ENCODE measurements at regions not wholly inside any gene's neighbourhood (a gene's known extent, or its start where the extent isn't known, plus 50 kb on each side); places are given as distances from the start of the nearest gene placed in this dataset.
"Not testable (repeated sequence)": the region's sequence is repeated elsewhere in the genome, so short reads cannot be mapped to it uniquely, and the experiment has no call there.

DNA sequence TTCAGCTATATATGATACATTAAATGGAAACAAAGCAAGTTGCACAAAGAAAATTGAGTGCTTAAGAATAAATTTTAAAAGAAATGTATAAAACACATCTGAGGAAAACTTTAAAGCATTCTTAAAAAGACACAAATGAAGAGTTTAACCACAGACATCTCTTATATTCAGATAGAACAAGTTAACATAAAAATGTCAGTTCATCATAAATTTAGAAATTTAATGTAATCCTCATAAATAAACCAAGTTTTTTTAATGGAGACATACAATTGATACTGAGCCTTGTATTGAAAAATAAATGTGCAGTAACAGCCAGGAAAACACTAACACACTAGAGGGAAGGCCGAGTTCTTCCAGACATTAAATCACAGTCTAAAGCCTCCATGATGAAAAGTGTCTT is 243.9 kb upstream of the MKLN1 start:
- no peak overlapping the region for H3K4me3 ChIP-seq (replicated peaks; ENCODE audit: low read depth, low read length)
- TF ChIP-seq, protein P1, sequence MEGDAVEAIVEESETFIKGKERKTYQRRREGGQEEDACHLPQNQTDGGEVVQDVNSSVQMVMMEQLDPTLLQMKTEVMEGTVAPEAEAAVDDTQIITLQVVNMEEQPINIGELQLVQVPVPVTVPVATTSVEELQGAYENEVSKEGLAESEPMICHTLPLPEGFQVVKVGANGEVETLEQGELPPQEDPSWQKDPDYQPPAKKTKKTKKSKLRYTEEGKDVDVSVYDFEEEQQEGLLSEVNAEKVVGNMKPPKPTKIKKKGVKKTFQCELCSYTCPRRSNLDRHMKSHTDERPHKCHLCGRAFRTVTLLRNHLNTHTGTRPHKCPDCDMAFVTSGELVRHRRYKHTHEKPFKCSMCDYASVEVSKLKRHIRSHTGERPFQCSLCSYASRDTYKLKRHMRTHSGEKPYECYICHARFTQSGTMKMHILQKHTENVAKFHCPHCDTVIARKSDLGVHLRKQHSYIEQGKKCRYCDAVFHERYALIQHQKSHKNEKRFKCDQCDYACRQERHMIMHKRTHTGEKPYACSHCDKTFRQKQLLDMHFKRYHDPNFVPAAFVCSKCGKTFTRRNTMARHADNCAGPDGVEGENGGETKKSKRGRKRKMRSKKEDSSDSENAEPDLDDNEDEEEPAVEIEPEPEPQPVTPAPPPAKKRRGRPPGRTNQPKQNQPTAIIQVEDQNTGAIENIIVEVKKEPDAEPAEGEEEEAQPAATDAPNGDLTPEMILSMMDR (IDR thresholded peaks at IDR 0.05; ENCODE audit: low read length, missing control alignments), result no peak
- no peak for DNase-seq (ENCODE audit: low read depth)

DNA sequence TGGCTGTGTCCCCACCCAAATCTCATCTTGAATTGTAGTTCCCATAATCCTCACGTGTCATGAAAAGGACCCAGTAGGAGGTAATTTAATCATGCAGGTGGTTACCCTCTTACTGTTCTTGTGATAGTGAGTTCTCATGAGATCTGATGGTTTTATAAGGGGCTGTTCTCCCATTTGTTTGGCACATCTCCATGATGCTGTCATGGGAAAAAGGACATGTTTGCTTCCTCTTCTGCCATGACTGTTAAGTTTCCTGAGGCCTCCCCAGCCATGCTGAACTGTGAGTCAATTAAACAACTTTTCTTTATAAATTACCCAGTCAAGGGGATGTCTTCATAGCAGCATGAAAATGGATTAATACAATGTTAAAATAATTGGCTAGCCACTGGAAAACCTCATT is 243.3 kb upstream of the MKLN1 start:
- DNase-seq (ENCODE audit: low read depth); H3K4me3 ChIP-seq (replicated peaks; ENCODE audit: low read depth, low read length): not testable (repeated sequence)

DNA sequence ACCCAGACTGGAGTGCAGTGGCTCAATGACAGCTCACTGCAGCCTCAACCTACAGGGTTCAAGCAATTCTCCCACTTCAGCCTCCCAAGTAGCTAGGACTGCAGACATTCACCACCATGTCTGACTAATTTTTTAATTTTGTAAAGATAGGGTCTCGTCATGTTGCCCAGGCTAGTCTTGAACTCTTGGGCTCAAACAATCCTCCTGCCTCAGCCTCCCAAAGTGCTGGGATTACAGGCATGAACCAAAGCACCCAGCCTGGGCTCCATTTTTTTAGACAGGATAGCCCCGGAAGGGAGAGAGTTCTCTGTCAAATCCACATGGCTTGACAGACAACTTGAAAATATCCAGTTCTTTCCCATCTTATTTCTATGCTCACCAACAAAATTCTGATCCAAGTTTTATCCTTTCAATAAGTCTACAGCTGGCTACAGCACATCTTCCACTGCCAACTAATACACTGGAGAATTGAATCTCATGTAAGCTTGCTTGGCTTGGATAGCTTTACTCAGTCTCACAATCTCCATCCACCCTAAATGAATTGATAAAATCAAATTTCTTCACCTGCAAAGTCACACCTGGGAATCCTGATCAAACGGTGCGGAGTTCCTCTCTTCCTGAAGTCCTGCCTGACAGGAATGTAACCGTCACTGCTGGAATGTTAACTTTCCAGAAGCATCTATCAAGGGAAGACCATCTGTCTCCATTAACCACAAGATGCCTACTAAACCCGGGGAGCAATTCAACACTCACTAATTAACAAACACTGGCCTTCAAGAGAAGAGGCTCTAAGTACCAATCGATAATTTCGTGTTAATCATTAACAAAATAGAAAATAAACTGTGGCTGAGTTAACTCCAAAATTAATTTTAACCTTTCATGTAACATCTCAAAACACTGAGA is 239.7 kb upstream of the MKLN1 start:
- DNase-seq (ENCODE audit: low read depth), result no peak
- TF ChIP-seq, protein P1 (IDR thresholded peaks at IDR 0.05; ENCODE audit: low read length, missing control alignments), result no peak
- no peak overlapping the region for H3K4me3 ChIP-seq (replicated peaks; ENCODE audit: low read depth, low read length)

DNA sequence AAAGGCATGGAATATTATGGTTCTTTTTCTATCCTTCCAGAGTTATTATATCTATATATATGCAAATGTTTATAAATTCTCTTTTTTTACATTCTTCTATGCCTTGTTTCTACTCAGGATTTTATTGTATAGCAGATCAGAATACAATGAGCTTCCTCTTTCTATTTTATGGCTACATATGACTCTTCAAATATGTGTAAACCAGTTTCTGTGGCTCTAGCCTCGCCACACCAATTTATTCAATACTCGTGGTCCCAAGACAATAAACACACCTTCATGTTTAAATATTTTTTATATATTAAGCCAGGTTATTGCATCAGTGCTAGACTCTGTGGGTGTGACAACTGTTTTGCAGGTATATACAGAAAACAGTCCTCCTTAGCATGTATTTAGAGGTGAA is 237.5 kb upstream of the MKLN1 start:
- TF ChIP-seq, protein P1 (IDR thresholded peaks at IDR 0.05; ENCODE audit: low read length, missing control alignments), result no peak
- H3K4me3 ChIP-seq (replicated peaks; ENCODE audit: low read depth, low read length), result no peak overlapping the region
- DNase-seq (ENCODE audit: low read depth), result no peak

DNA sequence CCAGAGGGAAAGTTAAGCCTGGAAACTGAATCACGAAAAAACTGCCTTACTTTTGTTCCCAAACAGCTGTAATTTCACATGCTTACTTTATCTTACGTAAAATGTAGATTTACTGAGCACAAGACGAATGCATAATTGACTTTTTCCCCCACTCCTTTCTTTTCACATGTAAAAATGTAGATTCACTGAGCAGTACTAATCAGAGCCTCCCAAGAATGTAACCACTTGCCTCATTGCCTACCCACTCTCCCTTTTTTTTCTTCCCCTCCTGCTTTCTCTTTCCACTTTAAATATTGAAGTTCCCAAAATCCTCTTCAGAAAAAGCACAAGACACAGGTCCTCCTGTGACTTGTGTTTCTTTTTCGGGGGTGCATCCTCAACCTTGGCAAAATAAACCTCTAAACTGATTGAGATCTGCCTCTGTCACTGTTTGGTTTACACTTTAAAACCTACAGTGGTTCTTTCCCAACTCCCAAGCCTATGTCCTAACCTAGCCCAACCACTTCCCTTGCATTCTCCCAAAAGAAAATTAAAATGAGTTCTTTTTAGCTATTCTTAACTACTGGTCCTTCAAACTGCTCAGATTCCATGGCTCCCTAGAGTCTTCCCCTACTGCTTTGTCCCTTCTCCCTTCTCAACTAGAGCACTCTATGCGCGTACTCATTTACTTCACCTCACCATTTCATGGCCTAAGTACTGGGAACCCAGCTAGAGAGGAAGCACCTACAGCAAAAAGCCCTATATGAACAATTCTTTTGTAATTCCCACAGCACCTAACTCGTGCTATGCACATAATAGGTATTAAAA is 236.6 kb upstream of the MKLN1 start:
- TF ChIP-seq, protein P1 (IDR thresholded peaks at IDR 0.05; ENCODE audit: low read length, missing control alignments), result no peak
- DNase-seq (ENCODE audit: low read depth), result no peak
- H3K4me3 ChIP-seq (replicated peaks; ENCODE audit: low read depth, low read length), result no peak overlapping the region

DNA sequence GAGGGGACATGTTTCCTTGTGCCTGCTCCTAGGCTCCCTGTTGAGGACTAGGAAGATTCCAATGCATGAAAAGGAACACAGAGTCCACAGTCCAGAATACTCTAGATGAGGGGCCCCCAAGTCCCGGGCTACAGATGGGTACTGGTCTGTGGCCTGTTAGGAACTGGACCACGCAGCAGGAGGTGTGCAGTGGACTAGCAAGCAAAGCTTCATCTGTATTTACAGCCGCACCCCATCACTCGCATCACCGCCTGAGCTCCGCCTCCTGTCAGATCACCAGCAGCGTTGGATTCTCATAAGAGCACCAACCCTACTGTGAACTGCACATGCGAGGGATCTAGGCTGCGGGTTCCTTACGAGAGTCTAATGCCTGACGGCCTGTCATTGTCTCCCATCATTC is 233.0 kb upstream of the MKLN1 start:
- TF ChIP-seq, protein P1 (IDR thresholded peaks at IDR 0.05; ENCODE audit: low read length, missing control alignments), result no peak
- DNase-seq (ENCODE audit: low read depth), result no peak
- no peak overlapping the region for H3K4me3 ChIP-seq (replicated peaks; ENCODE audit: low read depth, low read length)

DNA sequence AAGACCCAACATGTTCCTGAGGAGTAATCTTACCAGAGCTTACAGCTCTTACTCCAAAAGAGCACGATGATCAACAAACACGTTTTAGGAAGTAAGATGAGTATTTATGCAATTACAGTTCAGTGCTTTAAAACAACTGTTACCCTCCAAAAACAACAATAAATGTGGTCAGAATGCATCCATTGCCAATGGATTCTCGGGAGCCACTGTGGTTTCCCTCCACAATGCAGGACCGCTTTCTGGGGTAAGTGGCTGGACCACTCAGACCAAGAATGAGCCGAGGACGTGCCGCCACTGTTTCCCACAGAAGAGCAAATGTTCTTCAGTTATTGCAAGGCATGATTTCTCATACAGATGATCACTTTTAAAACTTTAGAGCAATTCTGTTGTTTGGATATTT is 232.3 kb upstream of the MKLN1 start:
- H3K4me3 ChIP-seq (replicated peaks; ENCODE audit: low read depth, low read length), result no peak overlapping the region
- TF ChIP-seq, protein P1 (IDR thresholded peaks at IDR 0.05; ENCODE audit: low read length, missing control alignments), result no peak
- no peak for DNase-seq (ENCODE audit: low read depth)

Data from fibroblast of pulmonary artery (primary cell).